GM19035 (cell line): ENCODE measurements at regions not wholly inside any gene's neighbourhood (a gene's known extent, or its start where the extent isn't known, plus 50 kb on each side); places are given as distances from the start of the nearest gene placed in this dataset.
A peak's percentile ranks its signal among the peaks of the same experiment; 100 is the strongest.

ENCODE experiments used
- ATAC-seq: cut with Tn5 transposase; IDR thresholded peaks from one replicate; pipeline ENCODE4 v1.9.1; 2021; ENCODE audit not compliant: unreplicated experiment

- ATAC-seq = no peak
Measured at GRCh38 chr2:21253311-21254027, 129.7 kb downstream of the TDRD15 start.

- ATAC-seq = no peak
Measured at GRCh38 chr2:21254170-21254965, 130.6 kb downstream of the TDRD15 start.

GRCh38 chr2:21256006-21256405 is 132.2 kb downstream of the TDRD15 start:
- ATAC-seq = no peak

- no peak for ATAC-seq
Measured at GRCh38 chr2:21257621-21258020, 133.9 kb downstream of the TDRD15 start.

- no peak for ATAC-seq
Measured at GRCh38 chr2:21258082-21258481, 134.3 kb downstream of the TDRD15 start.

GRCh38 chr2:21260311-21260710 is 136.5 kb downstream of the TDRD15 start:
- ATAC-seq = no peak

- ATAC-seq = no peak
Measured at GRCh38 chr2:21261591-21261990, 137.8 kb downstream of the TDRD15 start.

- ATAC-seq = no peak
Measured at GRCh38 chr2:21262426-21262940, 138.7 kb downstream of the TDRD15 start.

GRCh38 chr2:21263622-21264021 is 139.9 kb downstream of the TDRD15 start:
- no peak for ATAC-seq

- ATAC-seq = no peak
Measured at GRCh38 chr2:21265752-21266151, 142.0 kb downstream of the TDRD15 start.

GRCh38 chr2:21267232-21267835 is 143.6 kb downstream of the TDRD15 start:
- ATAC-seq = no peak

GRCh38 chr2:21268197-21268877 is 144.6 kb downstream of the TDRD15 start:
- ATAC-seq = peak; percentile 10

- peak; percentile 54 for ATAC-seq
Measured at GRCh38 chr2:21268878-21269224, 145.1 kb downstream of the TDRD15 start.

GRCh38 chr2:21269382-21269781 is 145.6 kb downstream of the TDRD15 start:
- ATAC-seq = no peak

GRCh38 chr2:21270083-21270491 is 146.3 kb downstream of the TDRD15 start:
- ATAC-seq = no peak

GRCh38 chr2:21270708-21271122 is 146.9 kb downstream of the TDRD15 start:
- no peak for ATAC-seq

GRCh38 chr2:21276163-21276562 is 152.4 kb downstream of the TDRD15 start:
- ATAC-seq = no peak

- no peak for ATAC-seq
Measured at GRCh38 chr2:21277068-21278056, 153.6 kb downstream of the TDRD15 start.

- no peak for ATAC-seq
Measured at GRCh38 chr2:21279525-21279924, 155.8 kb downstream of the TDRD15 start.

- no peak for ATAC-seq
Measured at GRCh38 chr2:21280793-21281192, 157.0 kb downstream of the TDRD15 start.
